B cell (primary cell): ENCODE measurements at regions not wholly inside any gene's neighbourhood (a gene's known extent, or its start where the extent isn't known, plus 50 kb on each side); places are given as distances from the start of the nearest gene placed in this dataset.

Source experiments
- ATAC-seq: fragments of 200-7000 bp; cut with Tn5 transposase; one replicate; pipeline ENCODE4 v1.10.0; 2021; ENCODE audit warnings: low read depth, mild to moderate bottlenecking, moderate number of reproducible peaks, moderate library complexity
- CTCF ChIA-PET: fragments of 350-600 bp; sonication (Branson Sonifier 250); formaldehyde crosslinking; loops from one replicate; lab custom pipeline; 2021; ENCODE audit warnings: antibody characterized with exemption, inconsistent platforms; lab: Charles Lee
- POLR2A ChIA-PET: fragments of 350-600 bp; sonication (Branson Sonifier 250); formaldehyde crosslinking; loops from one replicate; lab custom pipeline; 2021; ENCODE audit warnings: antibody characterized with exemption; lab: Charles Lee
- DNase-seq: peaks from one replicate; pipeline ENCODE4 v3.0.0; 2013
- H2AFZ ChIP-seq: 2 replicates; pipeline ENCODE4 v1.6.1; 2012; ENCODE audit warnings: mild to moderate bottlenecking, low read depth, low read length; ENCODE audit not compliant: insufficient read depth, poor library complexity, severe bottlenecking
- H3K27ac ChIP-seq, 2 donors: 1 replicate in 1 of 2; 2 replicates in 1 of 2; pipeline ENCODE4 v1.5.1; 2012 to 2013; ENCODE audit warnings: low read length in 2 of 2, mild to moderate bottlenecking in 2 of 2, moderate library complexity in 1 of 2
- H3K27me3 ChIP-seq, 4 experiments: fragments of 200-600 bp in 1 of 4; sonication (generic) in 1 of 4; replicated peaks in 1 of 4; 1 replicate in 2 of 4; 2 replicates in 2 of 4; pipeline versions ENCODE4 v1.6.1 to v1.7.0; 2013 to 2016; ENCODE audit warnings: low read length in 3 of 4, mild to moderate bottlenecking in 2 of 4, mixed read lengths in 1 of 4, moderate library complexity in 1 of 4; ENCODE audit not compliant: insufficient read depth in 4 of 4, control insufficient read depth in 3 of 4; ENCODE audit errors: control extremely low read depth in 1 of 4
- H3K36me3 ChIP-seq, 2 experiments: replicated peaks in 1 of 2; 1 replicate in 1 of 2; 2 replicates in 1 of 2; pipeline versions ENCODE4 v1.6.1 to v1.7.1; 2013; ENCODE audit warnings: low read length in 1 of 2; ENCODE audit not compliant: insufficient read depth in 2 of 2, control insufficient read depth in 1 of 2; ENCODE audit errors: control extremely low read depth in 1 of 2, extremely low read depth in 1 of 2
- H3K4me1 ChIP-seq, 2 donors: fragments of 200-600 bp in 1 of 2; sonication (generic) in 1 of 2; 1 replicate in 1 of 2; 2 replicates in 1 of 2; pipeline versions ENCODE4 v1.5.1 to v1.6.1; 2013 to 2017; ENCODE audit warnings: low read length in 2 of 2; ENCODE audit not compliant: control insufficient read depth in 2 of 2, insufficient read depth in 2 of 2
- H3K4me2 ChIP-seq: replicated peaks from 2 replicates; pipeline ENCODE3; 2012; ENCODE audit warnings: mild to moderate bottlenecking, low read depth, low read length; ENCODE audit not compliant: poor library complexity, severe bottlenecking
- H3K4me3 ChIP-seq, 5 experiments: fragments of 200-600 bp in 1 of 5; sonication (generic) in 1 of 5; 1 replicate in 3 of 5; 2 replicates in 2 of 5; pipeline versions ENCODE4 v1.5.1 to v1.7.0; 2011 to 2016; ENCODE audit warnings: low read length in 4 of 5, mild to moderate bottlenecking in 4 of 5, low read depth in 2 of 5, control low read depth in 1 of 5, moderate library complexity in 1 of 5; ENCODE audit not compliant: insufficient read depth in 1 of 5; ENCODE audit errors: control extremely low read depth in 1 of 5, extremely low read depth in 1 of 5
- H3K79me2 ChIP-seq: fragments of 200-600 bp; sonication (generic); one replicate; pipeline ENCODE4 v1.6.0; 2016; ENCODE audit warnings: low read length; ENCODE audit not compliant: control insufficient read depth, insufficient read depth
- H3K9ac ChIP-seq: fragments of 200-600 bp; sonication (generic); 2 replicates; pipeline ENCODE4 v1.6.1; 2017; ENCODE audit warnings: mild to moderate bottlenecking, low read length, moderate library complexity
- H3K9me3 ChIP-seq, 3 donors: one replicate each; pipeline versions ENCODE4 v1.6.1 to v1.7.1; 2013; ENCODE audit warnings: low read length in 2 of 3; ENCODE audit not compliant: control insufficient read depth in 2 of 3, insufficient read depth in 1 of 3; ENCODE audit errors: control extremely low read depth in 1 of 3
- H4K20me1 ChIP-seq: 2 replicates; pipeline ENCODE4 v1.6.0; 2012; ENCODE audit warnings: mild to moderate bottlenecking, low read length; ENCODE audit not compliant: insufficient read depth, control insufficient read depth, poor library complexity, severe bottlenecking
- H3K27ac Mint-ChIP-seq: one replicate; pipeline ENCODE4 v1.8.0; 2021; ENCODE audit warnings: mixed read lengths
- H3K27me3 Mint-ChIP-seq: one replicate; pipeline ENCODE4 v1.8.0; 2021; ENCODE audit warnings: mixed read lengths
- H3K4me1 Mint-ChIP-seq: one replicate; pipeline ENCODE4 v1.8.0; 2021; ENCODE audit warnings: mixed read lengths
- H3K4me3 Mint-ChIP-seq: one replicate; pipeline ENCODE4 v1.8.0; 2021; ENCODE audit warnings: mixed read lengths
- H3K9me3 Mint-ChIP-seq: one replicate; pipeline ENCODE4 v1.8.0; 2022; ENCODE audit warnings: mixed read lengths; ENCODE audit not compliant: insufficient read depth
- EZH2 ChIP-seq: IDR thresholded peaks from 2 replicates; pipeline ENCODE4 v1.6.1; 2012; ENCODE audit warnings: borderline replicate concordance, low read depth, mild to moderate bottlenecking, moderate library complexity, low read length; ENCODE audit not compliant: insufficient read depth, poor library complexity, severe bottlenecking
- WGBS: methylation state at CpG from one replicate; pipeline ENCODE4 v1.1.5; 2013; ENCODE audit warnings: missing lambda C conversion rate; ENCODE audit not compliant: insufficient coverage; 5-methylcytosine and 5-hydroxymethylcytosine counted together
- intact Hi-C: fragments of 100-400 bp; cut with micrococcal nuclease; formaldehyde crosslinking; loops from one replicate; pipeline ENCODE4 v1.10.0; 2022
- TF ChIP-seq, protein P1 (sequence below): fragments of 200-600 bp; IDR thresholded peaks from one replicate; pipeline ENCODE4 v1.8.0; 2022; ENCODE audit warnings: antibody characterized with exemption, mild to moderate bottlenecking

GRCh38 chr20:11248687-11249638, 575.2 kb upstream of the JAG1 start:
- no peak for TF ChIP-seq EZH2
- TF ChIP-seq, protein P1, sequence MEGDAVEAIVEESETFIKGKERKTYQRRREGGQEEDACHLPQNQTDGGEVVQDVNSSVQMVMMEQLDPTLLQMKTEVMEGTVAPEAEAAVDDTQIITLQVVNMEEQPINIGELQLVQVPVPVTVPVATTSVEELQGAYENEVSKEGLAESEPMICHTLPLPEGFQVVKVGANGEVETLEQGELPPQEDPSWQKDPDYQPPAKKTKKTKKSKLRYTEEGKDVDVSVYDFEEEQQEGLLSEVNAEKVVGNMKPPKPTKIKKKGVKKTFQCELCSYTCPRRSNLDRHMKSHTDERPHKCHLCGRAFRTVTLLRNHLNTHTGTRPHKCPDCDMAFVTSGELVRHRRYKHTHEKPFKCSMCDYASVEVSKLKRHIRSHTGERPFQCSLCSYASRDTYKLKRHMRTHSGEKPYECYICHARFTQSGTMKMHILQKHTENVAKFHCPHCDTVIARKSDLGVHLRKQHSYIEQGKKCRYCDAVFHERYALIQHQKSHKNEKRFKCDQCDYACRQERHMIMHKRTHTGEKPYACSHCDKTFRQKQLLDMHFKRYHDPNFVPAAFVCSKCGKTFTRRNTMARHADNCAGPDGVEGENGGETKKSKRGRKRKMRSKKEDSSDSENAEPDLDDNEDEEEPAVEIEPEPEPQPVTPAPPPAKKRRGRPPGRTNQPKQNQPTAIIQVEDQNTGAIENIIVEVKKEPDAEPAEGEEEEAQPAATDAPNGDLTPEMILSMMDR: no peak
- no peak for DNase-seq
- no peak overlapping the region for H2AFZ ChIP-seq
- H4K20me1 ChIP-seq: no peaks in the 10 kb centered on the region
- no peak overlapping the region for H3K27ac ChIP-seq
- H3K9me3 ChIP-seq: no peaks in the 10 kb centered on the region
- 46% methylated on average over 5 of the region's 9 CpGs for WGBS
- no peaks in the 10 kb centered on the region for H3K79me2 ChIP-seq
- H3K4me1 ChIP-seq: no peaks in the 10 kb centered on the region
- no peak overlapping the region for H3K9ac ChIP-seq
- ChIA-PET CTCF (no interaction called here), POLR2A (no interaction called here)
- ATAC-seq: no peak
- intact Hi-C loops: no loop called here
- H3K4me2 ChIP-seq: no peak overlapping the region
- H3K4me1 Mint-ChIP-seq: no peaks in the 10 kb centered on the region
- H3K4me3 ChIP-seq: no peak overlapping the region
- H3K27me3 ChIP-seq: no peaks in the 10 kb centered on the region
- no peak overlapping the region for H3K27ac Mint-ChIP-seq
- H3K9me3 Mint-ChIP-seq: peaks cover 4% of the 10 kb centered on the region
- no peaks in the 10 kb centered on the region for H3K27me3 Mint-ChIP-seq
- H3K4me3 Mint-ChIP-seq: no peak overlapping the region
- no peaks in the 10 kb centered on the region for H3K36me3 ChIP-seq

GRCh38 chr20:11249683-11250082, 575.9 kb upstream of the JAG1 start:
- Mint-ChIP-seq H3K4me3 (no peak overlapping the region), H3K9me3 (peaks cover 4% of the 10 kb centered on the region), H3K27me3 (no peaks in the 10 kb centered on the region), H3K4me1 (no peaks in the 10 kb centered on the region), H3K27ac (no peak overlapping the region)
- Histone ChIP-seq H3K36me3 (no peaks in the 10 kb centered on the region), H3K27me3 (no peaks in the 10 kb centered on the region), H2AFZ (no peak overlapping the region), H3K27ac (no peak overlapping the region), H3K4me1 (no peaks in the 10 kb centered on the region), H3K9me3 (no peaks in the 10 kb centered on the region), H3K4me3 (no peak overlapping the region), H3K4me2 (no peak overlapping the region), H4K20me1 (no peaks in the 10 kb centered on the region), H3K9ac (no peak overlapping the region), H3K79me2 (no peaks in the 10 kb centered on the region)
- TF ChIP-seq, protein P1: no peak
- TF ChIP-seq EZH2: no peak
- no peak for ATAC-seq
- intact Hi-C loops: no loop called here
- WGBS: 96% methylated on average over 2 of the region's 2 CpGs
- ChIA-PET POLR2A (no interaction called here), CTCF (no interaction called here)
- no peak for DNase-seq
